WI38 (cell line): ENCODE measurements at regions not wholly inside any gene's neighbourhood (a gene's known extent, or its start where the extent isn't known, plus 50 kb on each side); places are given as distances from the start of the nearest gene placed in this dataset.
"Not testable (repeated sequence)": the region's sequence is repeated elsewhere in the genome, so short reads cannot be mapped to it uniquely, and the experiment has no call there.

Experiments used
- H3K4me3 ChIP-seq: 2 replicates; pipeline ENCODE4 v1.5.1; 2011; ENCODE audit warnings: low read depth, mild to moderate bottlenecking, control low read depth, low read length
- CTCF ChIP-seq: IDR thresholded peaks from 2 replicates; pipeline ENCODE4 v1.5.1; 2012; ENCODE audit warnings: low read depth, mild to moderate bottlenecking, control low read depth, low read length

GRCh38 chr21:25453524-25453923, 153.8 kb downstream of the MRPL39 start:
- no peak for TF ChIP-seq CTCF

GRCh38 chr21:25449950-25450349, 157.3 kb downstream of the MRPL39 start:
- no peak overlapping the region for H3K4me3 ChIP-seq
- TF ChIP-seq CTCF = no peak

More at GRCh38 chr21:25453524-25453923, 153.8 kb downstream of the MRPL39 start:
- no peak overlapping the region for H3K4me3 ChIP-seq

- no peak for TF ChIP-seq CTCF
- H3K4me3 ChIP-seq = no peak overlapping the region
Measured at GRCh38 chr21:25441835-25442234, 165.4 kb downstream of the MRPL39 start.

GRCh38 chr21:25437465-25437864, 169.8 kb downstream of the MRPL39 start:
- H3K4me3 ChIP-seq = not testable (repeated sequence)

- H3K4me3 ChIP-seq = no peak overlapping the region
- no peak for TF ChIP-seq CTCF
Measured at GRCh38 chr21:25428537-25428936, 178.7 kb downstream of the MRPL39 start.

- no peak overlapping the region for H3K4me3 ChIP-seq
- no peak for TF ChIP-seq CTCF
Measured at GRCh38 chr21:25427828-25428227, 179.5 kb downstream of the MRPL39 start.

- no peak for TF ChIP-seq CTCF
- no peak overlapping the region for H3K4me3 ChIP-seq
Measured at GRCh38 chr21:25426580-25426979, 180.7 kb downstream of the MRPL39 start.

GRCh38 chr21:25425156-25425555, 182.1 kb downstream of the MRPL39 start:
- TF ChIP-seq CTCF = no peak
- H3K4me3 ChIP-seq = no peak overlapping the region
